ENCODE measurements at regions not wholly inside any gene's neighbourhood (a gene's known extent, or its start where the extent isn't known, plus 50 kb on each side); places are given as distances from the start of the nearest gene placed in this dataset.
"Not testable (repeated sequence)": the region's sequence is repeated elsewhere in the genome, so short reads cannot be mapped to it uniquely, and the experiment has no call there.

- TF ChIP-seq CTCF (IDR thresholded peaks at IDR 0.05); POLR2AphosphoS5 (IDR thresholded peaks at IDR 0.05; ENCODE audit: insufficient read depth in 1 of 2, low read depth in 1 of 2): not testable (repeated sequence)
Observed at GRCh38 chr6:137643210-137643609, 149.0 kb upstream of the OLIG3 start.

Data from vagina (tissue), 2 donors.